Suppressor macrophage (primary cell): ENCODE measurements at regions not wholly inside any gene's neighbourhood (a gene's known extent, or its start where the extent isn't known, plus 50 kb on each side); places are given as distances from the start of the nearest gene placed in this dataset.

Source experiments
- DNase-seq, 4 experiments: peaks; one replicate each; pipeline ENCODE4 v3.0.0-alpha.2; 2020 to 2022

DNA sequence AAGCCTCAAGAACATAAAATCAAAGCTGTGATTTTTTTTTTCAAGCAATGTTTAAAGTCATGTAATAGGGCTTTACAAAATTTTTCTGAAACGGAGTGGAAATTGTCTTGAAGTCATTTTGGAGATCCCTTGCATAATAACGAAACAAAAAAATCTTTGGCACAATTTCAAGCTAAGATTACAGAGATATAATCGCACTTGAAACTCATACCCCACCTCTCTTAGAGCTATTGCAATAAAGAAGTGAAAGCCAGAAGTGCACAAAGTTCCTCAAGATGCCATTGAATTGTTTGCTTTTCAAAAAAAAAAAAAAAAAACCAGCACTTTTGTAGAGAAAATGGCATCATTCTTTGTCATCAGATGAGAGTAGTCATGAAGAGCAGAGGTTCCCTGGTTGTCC lies 152.3 kb downstream of the PAX3 start:
- DNase-seq, result no peak

DNA sequence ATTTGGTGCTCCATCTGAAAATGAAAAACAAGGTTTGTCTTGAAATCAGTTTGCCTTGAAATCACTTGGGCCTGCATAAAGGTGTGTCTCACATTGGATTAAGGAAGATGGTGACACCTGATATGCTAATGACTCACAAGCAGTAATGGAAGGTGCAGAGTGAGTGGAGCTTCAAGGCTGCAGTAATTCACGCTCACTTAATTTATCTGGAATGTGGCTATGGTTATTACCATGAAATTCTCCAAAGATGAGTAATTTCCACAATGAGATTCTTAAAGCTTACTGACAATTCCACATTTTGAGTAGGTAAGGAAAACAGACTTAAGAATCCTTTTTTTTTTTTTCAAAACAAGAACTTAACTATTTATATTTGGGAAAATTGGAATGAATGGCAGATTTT lies 156.8 kb downstream of the PAX3 start:
- no peak for DNase-seq

GRCh38 chr2:222136106-222136630 lies 162.6 kb downstream of the PAX3 start:
- DNase-seq, result no peak

- DNase-seq, result no peak
Measured at GRCh38 chr2:222134654-222135053, 164.1 kb downstream of the PAX3 start.

DNA sequence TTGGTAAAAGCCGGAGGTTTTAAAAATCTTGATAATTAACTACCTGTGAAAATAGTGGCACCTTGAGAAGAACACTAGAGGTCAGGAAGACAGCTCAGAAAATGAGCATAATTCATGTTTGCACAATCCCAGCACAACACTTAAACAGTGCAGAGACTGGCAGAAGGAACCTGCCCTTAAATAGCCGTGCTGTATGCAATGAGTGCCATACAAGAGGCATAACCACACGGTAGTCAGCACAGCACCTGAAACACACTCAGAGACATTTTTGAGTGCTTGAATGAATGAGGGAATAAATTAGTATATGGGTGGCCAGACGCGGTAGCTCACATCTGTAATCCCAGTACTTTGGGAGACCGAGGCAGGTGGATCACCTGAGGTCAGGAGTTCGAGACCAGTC lies 164.9 kb downstream of the PAX3 start:
- no peak for DNase-seq

- DNase-seq, result no peak
Measured at GRCh38 chr2:222130855-222131254, 167.9 kb downstream of the PAX3 start.

DNA sequence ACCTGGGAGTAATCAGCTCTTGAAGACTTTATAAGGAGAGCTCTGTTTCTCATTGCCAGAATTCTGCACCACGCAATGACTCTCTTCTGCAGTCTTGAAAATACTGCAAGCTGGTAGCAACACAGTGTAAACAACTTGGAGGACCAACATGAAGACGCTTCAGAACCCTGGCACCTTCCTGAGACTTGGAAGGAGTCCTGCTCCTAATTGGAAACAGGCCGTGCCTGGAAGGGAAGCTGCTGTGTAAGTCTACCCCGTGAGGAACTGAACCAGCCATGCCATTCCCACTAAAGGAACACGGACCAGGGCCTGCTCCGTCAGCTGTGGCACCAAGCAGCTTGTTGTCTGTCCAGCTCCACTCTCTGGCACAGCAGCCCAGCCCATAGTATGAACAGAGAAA lies 171.1 kb downstream of the PAX3 start:
- no peak for DNase-seq

GRCh38 chr2:222120933-222121332 lies 177.9 kb downstream of the PAX3 start:
- DNase-seq, result no peak

DNA sequence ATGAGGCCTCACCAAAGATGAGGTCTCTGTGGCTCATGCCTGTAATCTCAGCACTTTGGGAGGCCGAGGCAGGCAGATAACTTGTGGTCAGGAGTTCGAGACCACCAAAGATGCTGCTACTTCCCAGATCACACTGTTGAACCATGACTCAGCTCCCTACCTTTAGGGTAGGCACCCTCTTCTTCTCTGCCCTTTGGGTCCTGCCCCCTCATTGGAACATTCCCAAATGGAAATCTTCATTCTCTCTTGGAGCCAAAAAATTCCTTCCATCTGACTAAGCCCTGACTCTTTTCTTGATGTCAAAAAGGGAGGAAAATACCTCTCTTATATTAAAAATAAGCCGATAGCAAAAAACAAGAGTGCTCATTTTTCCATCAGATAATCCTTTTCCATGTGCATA lies 183.5 kb downstream of the PAX3 start:
- no peak for DNase-seq

- DNase-seq, result no peak
Measured at GRCh38 chr2:222108957-222109585, 189.7 kb downstream of the PAX3 start.

DNA sequence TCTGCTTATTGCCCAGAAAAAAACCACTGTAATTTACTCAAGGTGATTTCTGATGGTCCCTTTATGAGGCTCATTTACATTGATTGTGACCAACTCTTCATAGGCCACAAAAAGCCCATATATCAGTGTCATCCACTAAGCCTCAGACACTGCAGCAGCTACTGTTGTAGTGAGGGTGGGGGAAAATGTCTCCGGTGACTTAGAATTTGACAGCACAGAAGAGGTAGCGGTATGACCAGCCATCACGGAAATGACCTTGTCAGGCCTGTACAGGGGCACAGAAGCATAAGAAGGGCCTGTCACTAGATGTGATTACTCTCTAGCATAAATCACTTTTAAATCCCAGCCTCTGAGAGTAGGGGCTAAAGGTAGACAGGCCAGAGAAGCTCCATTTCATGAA lies 190.3 kb downstream of the PAX3 start:
- DNase-seq, result no peak

DNA sequence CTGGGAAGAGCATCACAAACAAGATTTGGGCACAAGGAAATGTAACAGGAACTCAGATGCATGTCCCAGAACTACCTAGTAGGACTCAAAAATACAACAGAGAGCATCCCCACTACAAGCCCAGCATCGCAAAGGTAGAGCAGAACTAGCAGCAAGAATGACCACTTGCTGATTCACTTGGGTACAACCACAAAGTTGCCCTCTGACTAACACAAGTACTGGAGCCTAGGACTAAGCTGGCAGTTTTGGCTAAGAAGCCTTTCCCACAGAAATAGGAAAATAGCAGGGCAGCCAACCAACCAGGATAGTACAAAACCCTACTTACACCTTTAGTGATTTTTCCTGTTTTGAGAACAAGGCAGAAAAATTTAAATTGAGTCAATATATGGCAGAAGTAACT lies 193.8 kb downstream of the PAX3 start:
- DNase-seq, result no peak

DNA sequence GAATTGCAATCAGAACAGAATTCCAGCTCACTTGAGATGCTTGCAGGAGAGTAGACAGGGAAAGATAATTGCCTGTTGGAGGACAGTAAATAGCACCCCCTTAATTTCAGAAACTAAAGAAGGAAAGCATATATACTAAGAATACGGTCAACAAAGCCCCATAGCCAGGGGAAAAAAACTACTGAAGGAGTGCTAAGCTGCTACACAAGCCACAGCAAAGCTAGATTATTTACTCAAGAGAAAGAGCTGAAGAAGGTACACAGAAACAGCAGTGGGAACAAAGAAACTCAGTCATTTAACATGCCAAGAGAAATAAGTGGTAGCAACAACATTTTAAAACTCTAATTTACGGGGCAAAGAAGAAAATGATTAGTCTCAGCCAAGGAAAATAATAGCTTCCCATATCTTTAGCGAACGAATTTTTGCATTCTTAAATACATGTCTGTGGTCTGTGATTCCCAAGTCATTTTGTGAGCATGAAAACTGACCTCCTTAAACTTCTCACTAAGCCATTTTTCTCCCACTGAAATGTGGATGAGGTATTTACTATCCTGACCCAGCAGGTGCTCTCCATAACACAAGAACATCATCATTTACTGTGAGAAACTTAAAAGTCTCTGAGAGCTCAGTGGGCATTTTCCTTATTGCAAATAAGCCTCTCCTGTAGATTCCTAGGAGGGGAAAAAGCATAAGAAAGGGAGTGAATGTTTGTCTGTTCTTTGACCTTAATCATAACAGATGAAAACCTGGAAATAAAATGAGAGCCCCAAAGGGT lies 196.0 kb downstream of the PAX3 start:
- no peak for DNase-seq

- no peak for DNase-seq
Measured at GRCh38 chr2:222100704-222101699, 197.8 kb downstream of the PAX3 start.

GRCh38 chr2:222088561-222088960 lies 210.2 kb downstream of the PAX3 start:
- DNase-seq, result no peak

DNA sequence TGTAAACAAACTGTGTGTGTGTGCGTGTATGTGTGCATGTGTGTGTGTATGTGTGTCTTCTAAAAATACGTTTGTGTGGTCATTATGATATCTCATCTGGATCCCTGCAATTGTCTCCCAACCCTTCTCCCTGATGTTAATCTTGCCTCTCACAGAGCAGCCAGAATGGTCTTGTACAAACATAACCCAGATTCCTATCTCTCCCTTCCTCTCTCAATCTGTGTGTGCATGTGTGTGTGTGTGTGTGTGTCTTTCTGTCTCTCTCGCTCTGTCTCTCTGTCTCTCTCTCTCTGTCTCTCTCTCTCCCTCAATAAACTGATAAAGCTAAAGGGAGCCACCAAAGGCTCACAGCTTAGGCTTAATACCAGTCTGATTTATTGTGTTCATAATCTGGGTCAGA lies 210.8 kb downstream of the PAX3 start:
- DNase-seq, result no peak

DNA sequence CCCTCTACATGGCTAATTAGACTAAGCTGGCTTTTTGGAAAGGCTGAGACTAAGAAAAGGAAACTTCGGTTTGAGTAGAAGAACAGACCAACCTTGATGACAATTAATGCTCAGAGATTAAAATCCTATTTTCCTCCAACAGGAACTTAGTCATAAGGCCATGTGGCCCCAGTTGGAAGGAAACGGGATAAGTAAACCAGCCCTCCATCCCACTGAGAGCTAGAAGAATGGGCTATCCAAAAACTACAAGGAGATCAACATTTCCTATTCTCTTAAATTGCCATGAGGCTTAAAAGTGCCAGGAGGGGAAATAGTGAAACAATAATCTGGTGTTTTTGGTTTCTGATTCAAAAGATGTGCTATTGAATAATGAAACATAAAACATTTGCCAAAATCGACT lies 216.6 kb downstream of the PAX3 start:
- DNase-seq, result no peak

DNA sequence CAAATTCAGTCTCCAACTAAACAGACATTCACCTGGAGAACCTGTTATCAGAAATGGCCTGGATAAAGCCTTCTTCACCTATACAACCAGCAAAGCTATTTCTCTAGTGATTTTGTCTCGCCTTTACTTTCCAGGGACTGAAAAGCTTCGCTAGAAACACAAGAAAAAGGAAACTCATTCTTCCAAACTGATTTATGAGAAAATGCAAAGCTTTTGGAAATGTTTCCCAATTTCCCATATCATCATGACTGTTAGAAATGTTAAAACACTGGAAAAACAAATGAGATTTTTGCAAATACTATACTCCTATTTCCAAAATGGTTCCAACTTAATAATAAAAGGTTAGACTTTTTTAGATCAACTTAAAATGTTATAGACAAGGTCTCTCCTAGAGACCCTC lies 218.7 kb downstream of the PAX3 start:
- DNase-seq, result no peak

DNA sequence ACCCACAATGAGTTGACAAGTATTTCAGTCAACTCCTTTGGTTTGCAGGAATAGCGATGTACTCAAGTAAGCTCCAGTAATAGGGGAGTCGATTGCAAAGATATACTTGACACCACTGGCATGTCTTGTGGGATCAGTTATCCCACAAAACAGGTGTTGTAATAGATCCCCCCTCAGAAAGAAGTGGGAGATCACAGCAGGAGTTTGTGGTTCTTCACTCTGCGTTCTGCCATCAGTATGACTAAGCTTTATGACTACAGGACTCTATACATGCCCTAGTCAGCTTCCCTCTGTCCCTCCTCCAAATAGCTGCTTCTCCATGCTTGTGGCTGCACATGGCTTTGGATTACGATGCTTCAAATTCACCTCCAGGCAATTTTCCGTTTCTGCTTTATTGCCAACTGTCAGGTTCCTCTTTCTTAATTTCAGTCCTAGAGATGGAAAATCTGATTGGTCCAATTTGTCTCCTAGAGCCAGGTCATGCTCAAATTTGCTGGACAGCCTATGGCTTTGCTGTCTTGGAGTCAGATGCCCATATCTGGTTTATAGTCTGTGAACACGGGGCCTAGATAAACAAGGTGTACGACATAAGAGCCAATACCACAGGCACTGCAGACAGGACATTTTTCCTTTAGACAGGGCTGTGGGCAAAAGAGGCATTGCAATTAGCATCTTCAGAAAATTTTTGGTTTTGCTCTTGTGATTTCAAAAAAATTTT lies 221.7 kb downstream of the PAX3 start:
- peak in 1 of 4 experiments; percentile 1 for DNase-seq

GRCh38 chr2:222074674-222075073 lies 224.1 kb downstream of the PAX3 start:
- DNase-seq, result no peak

DNA sequence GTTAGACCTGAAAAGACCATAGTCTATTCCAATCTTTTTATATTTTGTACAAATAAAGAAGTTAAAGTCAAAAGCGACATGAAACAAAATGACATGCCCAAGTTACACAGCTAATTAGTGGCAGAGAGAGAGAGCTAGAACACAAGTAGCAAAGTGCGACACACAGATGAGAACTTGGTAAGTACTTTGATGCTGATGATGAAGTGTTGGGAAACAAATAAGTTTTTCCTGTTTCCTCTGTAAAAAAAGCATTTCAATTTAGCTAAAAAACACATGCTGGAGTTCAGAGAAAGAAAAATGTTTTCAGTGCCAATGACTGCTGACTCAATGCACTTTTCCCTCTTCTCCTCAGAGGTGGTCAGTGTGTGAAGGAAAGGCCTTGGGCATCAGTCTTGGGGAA lies 226.9 kb downstream of the PAX3 start:
- no peak for DNase-seq

DNA sequence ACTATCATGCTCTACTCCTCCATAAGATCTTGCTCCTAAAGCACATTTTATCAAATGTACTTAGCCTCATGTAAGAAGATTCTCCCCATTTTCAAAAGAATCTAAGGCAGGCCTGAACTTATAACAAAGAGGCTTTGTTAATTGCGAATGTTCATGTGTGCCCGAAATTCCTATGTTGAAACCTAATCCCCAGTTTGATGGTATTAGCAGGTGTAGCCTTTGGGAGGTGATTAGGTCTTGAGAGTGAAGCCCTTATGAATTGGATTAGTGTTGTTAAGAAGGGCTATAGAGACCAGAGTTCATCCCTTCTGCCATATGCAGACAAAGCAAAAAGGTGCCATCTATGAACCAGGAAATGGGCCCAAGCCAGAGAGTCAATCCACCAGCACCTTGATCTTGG lies 234.5 kb downstream of the PAX3 start:
- DNase-seq, result no peak
